WI38 (cell line): ENCODE measurements at regions not wholly inside any gene's neighbourhood (a gene's known extent, or its start where the extent isn't known, plus 50 kb on each side); places are given as distances from the start of the nearest gene placed in this dataset.
"Not testable (repeated sequence)": the region's sequence is repeated elsewhere in the genome, so short reads cannot be mapped to it uniquely, and the experiment has no call there.

ENCODE experiments used
- H3K4me3 ChIP-seq: 2 replicates; pipeline ENCODE4 v1.5.1; 2011; ENCODE audit warnings: low read depth, mild to moderate bottlenecking, control low read depth, low read length
- TF ChIP-seq, protein P1 (sequence below): IDR thresholded peaks from 2 replicates; pipeline ENCODE4 v1.5.1; 2012; ENCODE audit warnings: low read depth, mild to moderate bottlenecking, control low read depth, low read length

DNA sequence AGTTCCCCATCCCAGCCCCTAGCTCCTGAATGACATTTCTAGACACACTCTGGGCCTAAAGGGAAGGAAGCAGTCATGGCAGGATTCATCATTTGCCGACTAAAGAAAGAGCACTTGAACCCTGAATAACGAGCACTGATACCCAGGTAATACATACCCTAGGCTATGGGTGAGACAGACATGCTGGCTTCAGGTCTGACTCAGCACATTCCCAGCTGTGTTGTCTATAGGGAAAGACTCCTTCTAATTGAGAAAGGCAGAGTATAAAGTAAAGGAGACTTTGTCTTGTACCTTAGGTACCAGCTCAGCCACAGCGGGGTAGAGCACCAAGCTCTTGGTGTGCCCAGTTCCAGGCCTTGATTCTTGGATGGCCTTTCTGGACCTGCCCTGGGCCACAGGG is 870.5 kb downstream of the PDCD6IP start:
- TF ChIP-seq, protein P1, sequence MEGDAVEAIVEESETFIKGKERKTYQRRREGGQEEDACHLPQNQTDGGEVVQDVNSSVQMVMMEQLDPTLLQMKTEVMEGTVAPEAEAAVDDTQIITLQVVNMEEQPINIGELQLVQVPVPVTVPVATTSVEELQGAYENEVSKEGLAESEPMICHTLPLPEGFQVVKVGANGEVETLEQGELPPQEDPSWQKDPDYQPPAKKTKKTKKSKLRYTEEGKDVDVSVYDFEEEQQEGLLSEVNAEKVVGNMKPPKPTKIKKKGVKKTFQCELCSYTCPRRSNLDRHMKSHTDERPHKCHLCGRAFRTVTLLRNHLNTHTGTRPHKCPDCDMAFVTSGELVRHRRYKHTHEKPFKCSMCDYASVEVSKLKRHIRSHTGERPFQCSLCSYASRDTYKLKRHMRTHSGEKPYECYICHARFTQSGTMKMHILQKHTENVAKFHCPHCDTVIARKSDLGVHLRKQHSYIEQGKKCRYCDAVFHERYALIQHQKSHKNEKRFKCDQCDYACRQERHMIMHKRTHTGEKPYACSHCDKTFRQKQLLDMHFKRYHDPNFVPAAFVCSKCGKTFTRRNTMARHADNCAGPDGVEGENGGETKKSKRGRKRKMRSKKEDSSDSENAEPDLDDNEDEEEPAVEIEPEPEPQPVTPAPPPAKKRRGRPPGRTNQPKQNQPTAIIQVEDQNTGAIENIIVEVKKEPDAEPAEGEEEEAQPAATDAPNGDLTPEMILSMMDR, result no peak

DNA sequence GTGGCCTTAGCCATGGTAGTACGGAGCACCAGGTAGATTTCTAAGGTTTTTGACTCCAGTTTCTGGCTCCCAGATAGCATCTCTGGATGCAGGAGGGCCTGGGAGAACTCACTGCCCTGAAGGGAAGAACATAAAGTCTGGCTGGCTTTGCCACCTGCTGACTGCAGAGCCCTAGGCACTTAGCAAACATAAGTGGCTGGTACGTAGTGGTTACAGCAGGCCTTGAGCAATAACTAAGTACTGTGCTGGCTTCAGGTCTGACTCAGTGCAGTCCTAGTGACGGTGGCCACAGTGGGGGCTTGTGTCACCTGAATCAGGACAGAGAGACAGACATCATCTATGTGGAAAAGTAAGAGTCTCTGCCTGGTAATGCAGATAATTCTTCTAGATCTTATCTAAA is 871.1 kb downstream of the PDCD6IP start:
- TF ChIP-seq, protein P1, result no peak
- H3K4me3 ChIP-seq, result no peak overlapping the region

More for the DNA sequence above, 870.5 kb downstream of the PDCD6IP start:
- no peak overlapping the region for H3K4me3 ChIP-seq

DNA sequence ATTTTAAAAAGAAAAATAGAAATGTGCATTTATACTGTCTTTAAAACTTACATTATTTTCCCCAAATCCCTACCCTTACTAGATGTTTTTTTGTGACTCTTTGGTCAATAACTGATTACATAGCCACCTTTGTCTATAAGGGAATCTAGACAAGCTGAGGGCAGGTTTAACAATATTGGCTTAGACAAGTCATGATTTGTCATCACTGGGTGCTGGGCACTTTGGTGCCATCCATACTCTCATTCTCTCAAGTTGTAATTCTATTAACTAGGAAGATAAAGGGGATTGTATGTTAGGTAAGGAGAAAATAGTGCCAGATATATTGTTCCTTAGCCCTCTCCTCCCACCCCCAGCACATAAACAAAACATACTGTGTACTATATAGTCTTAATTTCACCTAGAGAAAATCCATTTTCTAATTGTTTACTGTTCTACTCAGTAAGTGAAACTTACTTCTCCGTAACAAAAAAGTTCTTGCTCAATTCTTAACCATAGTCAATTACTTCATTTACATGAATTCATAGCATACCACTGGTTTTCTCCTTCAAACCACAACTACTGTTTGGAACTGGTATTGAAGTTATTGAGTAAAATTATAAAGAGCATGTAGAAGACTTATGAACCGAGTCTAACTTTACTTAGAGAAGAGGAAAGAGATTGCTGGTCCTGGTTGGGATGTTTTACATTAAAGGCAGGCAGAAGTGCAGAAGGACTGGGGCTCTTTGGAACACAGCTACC is 877.1 kb downstream of the PDCD6IP start:
- H3K4me3 ChIP-seq, result no peak overlapping the region
- TF ChIP-seq, protein P1, result no peak

DNA sequence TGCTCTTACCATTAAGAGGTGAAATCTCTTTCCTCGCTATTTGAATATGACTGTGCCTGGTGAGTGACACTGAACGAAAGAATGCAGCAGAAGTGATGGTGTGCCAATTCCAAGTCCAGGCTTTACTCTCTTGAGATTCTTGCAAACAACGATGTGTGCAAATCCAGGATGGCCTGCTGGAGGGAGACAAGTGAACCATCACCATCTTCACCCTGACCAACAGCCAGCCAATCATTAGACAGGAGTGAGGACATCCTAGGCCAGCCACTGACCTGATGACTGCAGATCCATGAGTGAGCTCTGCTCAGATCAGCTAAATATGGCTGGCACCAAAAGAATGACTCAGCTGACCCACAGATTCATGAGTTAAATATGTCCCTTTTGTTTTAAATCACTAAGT is 878.0 kb downstream of the PDCD6IP start:
- H3K4me3 ChIP-seq, result no peak overlapping the region
- TF ChIP-seq, protein P1, result no peak

DNA sequence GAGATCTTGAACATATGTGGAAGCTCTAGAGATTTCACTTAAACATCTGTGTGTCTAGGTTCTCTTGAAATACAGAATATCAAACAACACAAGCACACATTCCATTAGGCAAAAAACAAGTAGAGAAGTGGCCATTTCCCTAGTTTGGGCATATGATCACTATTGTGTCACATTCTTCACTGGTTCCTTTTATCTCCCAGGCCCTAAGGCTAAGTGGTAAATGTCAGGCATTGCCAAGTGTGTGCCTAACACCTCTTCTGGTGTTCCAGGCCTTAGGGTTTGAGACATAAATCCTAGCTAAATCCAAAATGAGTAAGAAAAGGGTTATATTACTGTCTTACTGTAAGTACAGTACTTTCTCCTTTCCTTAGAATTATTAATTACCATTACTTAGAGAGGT is 880.1 kb downstream of the PDCD6IP start:
- TF ChIP-seq, protein P1, result no peak
- no peak overlapping the region for H3K4me3 ChIP-seq

DNA sequence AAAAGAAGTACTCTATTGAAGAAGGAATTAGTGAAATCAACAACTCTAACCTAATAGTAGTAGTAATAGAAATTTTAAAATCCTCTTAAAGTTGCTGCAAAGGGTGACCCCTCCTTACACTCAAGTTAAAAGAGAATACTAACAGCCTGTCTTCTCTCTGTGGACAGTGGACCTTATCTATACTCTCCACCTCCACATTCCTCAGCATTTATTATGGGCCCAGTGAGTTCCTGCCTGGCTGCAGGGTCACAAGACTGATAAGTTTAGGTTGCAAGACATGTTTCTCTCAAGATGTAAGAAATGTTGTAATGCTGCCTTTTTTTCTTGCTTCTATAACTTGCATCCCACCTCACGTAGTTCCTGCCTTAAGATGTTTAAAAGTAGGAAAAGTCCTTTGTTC is 880.6 kb downstream of the PDCD6IP start:
- H3K4me3 ChIP-seq, result not testable (repeated sequence)

DNA sequence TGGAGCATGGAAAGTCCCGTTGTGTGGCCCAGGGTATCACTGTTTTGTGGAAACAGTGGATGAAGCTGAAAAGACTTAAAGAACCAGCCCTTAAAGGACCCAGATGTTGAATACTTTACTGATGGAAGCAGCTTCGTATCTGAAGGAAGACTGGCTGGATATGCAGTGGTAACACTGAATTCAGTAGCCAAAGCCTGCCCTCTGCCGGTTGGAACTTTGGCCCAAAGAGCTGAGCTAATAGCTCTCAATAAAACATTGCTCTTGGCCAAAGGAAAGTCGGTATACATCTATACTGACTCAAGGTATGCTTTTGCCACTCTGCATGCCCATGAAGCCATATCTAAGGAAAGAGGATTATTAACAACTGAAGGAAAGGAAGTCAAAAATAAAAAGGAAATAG is 885.4 kb downstream of the PDCD6IP start:
- TF ChIP-seq, protein P1, result peak; percentile 24; the same call in 1 of the 2 replicates

DNA sequence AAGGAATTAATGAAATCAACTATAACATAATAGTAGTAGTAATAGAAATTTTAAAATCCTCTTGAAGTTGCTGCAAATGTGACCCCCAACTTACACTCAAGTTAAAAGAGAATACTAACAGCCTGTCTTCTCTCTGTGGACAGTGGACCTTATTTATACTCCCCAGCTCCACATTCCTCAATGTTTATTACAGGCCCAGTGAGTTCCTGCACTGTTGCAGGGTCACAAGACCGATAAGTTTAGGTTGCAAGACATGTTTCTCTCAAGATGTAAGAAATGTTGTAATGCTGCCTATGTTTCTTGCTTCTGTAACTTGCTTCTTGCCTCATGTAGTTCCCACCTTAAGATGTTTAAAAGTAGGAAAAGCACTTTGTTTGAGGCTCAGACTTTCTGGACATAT is 888.1 kb downstream of the PDCD6IP start:
- no peak overlapping the region for H3K4me3 ChIP-seq
- TF ChIP-seq, protein P1, result no peak

More for the DNA sequence above, 885.4 kb downstream of the PDCD6IP start:
- no peak overlapping the region for H3K4me3 ChIP-seq
